ENCODE measurements at regions not wholly inside any gene's neighbourhood (a gene's known extent, or its start where the extent isn't known, plus 50 kb on each side); places are given as distances from the start of the nearest gene placed in this dataset.

GRCh38 chr3:28788571-28788970, 439.9 kb upstream of the AZI2 start:
- TF ChIP-seq CTCF (IDR thresholded peaks at IDR 0.05; ENCODE audit: low read length) (no peak), EZH2 (IDR thresholded peaks at IDR 0.05; ENCODE audit: borderline replicate concordance, low read length) (no peak)
